ENCODE measurements at regions not wholly inside any gene's neighbourhood (a gene's known extent, or its start where the extent isn't known, plus 50 kb on each side); places are given as distances from the start of the nearest gene placed in this dataset.

- Histone ChIP-seq H3K4me3 (ENCODE audit: control insufficient read depth in 2 of 3, extremely low read depth in 1 of 3, insufficient read depth in 2 of 3, low read depth in 1 of 3, low read length in 3 of 3) (no peak overlapping the region), H3K27me3 (ENCODE audit: control insufficient read depth, extremely low read depth, insufficient read depth, low read length) (no peaks in the 10 kb centered on the region), H3K36me3 (ENCODE audit: control insufficient read depth in 2 of 2, extremely low read depth in 1 of 2, insufficient read depth in 2 of 2, low read length in 2 of 2) (no peaks in the 10 kb centered on the region), H2AFZ (ENCODE audit: control insufficient read depth, low read length) (no peak overlapping the region), H3K9me3 (ENCODE audit: control insufficient read depth, low read depth, low read length) (no peaks in the 10 kb centered on the region), H3K79me2 (ENCODE audit: control insufficient read depth, insufficient read depth, low read length) (no peaks in the 10 kb centered on the region), H3K4me1 (ENCODE audit: control insufficient read depth, extremely low read depth, insufficient read depth, low read length) (no peaks in the 10 kb centered on the region), H3K9ac (ENCODE audit: control insufficient read depth, extremely low read depth, insufficient read depth, low read length) (no peak overlapping the region), H3K9me1 (ENCODE audit: control insufficient read depth, extremely low read depth, insufficient read depth, low read length) (no peaks in the 10 kb centered on the region), H3K27ac (ENCODE audit: control insufficient read depth, insufficient read depth, low read length) (no peak overlapping the region), H3K4me2 (ENCODE audit: control insufficient read depth, extremely low read depth, insufficient read depth, low read depth, low read length) (no peak overlapping the region), H4K20me1 (ENCODE audit: control insufficient read depth, extremely low read depth, insufficient read depth, low read length) (no peaks in the 10 kb centered on the region)
- dilution Hi-C loops (cut with MboI; ENCODE audit: extremely low pct_ligation_motif_present, low sequenced_read_pairs): no loop called here
- TF ChIP-seq EZH2 (IDR thresholded peaks at IDR 0.05; ENCODE audit: low read length): no peak
- no peak for TF ChIP-seq CTCF (optimal IDR thresholded peaks at IDR 0.05 in 1 of 3, IDR thresholded peaks at IDR 0.05 in 1 of 3, conservative IDR thresholded peaks at IDR 0.05 in 1 of 3; ENCODE audit: extremely low read depth in 1 of 3, insufficient read depth in 2 of 3, low read length in 3 of 3)
- FAIRE-seq: no peak
- DNase-seq (ENCODE audit: low read depth, low spot score): no peak
Measured at GRCh38 chr5:8726383-8727036, 819.4 kb downstream of the SEMA5A start.

GRCh38 chr5:8727396-8727795, 818.5 kb downstream of the SEMA5A start:
- Histone ChIP-seq H3K79me2 (ENCODE audit: control insufficient read depth, insufficient read depth, low read length) (no peaks in the 10 kb centered on the region), H3K27ac (ENCODE audit: control insufficient read depth, insufficient read depth, low read length) (no peak overlapping the region), H3K4me3 (ENCODE audit: control insufficient read depth in 2 of 3, extremely low read depth in 1 of 3, insufficient read depth in 2 of 3, low read depth in 1 of 3, low read length in 3 of 3) (no peak overlapping the region), H2AFZ (ENCODE audit: control insufficient read depth, low read length) (no peak overlapping the region), H3K27me3 (ENCODE audit: control insufficient read depth, extremely low read depth, insufficient read depth, low read length) (no peaks in the 10 kb centered on the region), H4K20me1 (ENCODE audit: control insufficient read depth, extremely low read depth, insufficient read depth, low read length) (no peaks in the 10 kb centered on the region), H3K4me1 (ENCODE audit: control insufficient read depth, extremely low read depth, insufficient read depth, low read length) (no peaks in the 10 kb centered on the region), H3K4me2 (ENCODE audit: control insufficient read depth, extremely low read depth, insufficient read depth, low read depth, low read length) (no peak overlapping the region), H3K9me3 (ENCODE audit: control insufficient read depth, low read depth, low read length) (no peaks in the 10 kb centered on the region), H3K36me3 (ENCODE audit: control insufficient read depth in 2 of 2, extremely low read depth in 1 of 2, insufficient read depth in 2 of 2, low read length in 2 of 2) (no peaks in the 10 kb centered on the region), H3K9ac (ENCODE audit: control insufficient read depth, extremely low read depth, insufficient read depth, low read length) (no peak overlapping the region), H3K9me1 (ENCODE audit: control insufficient read depth, extremely low read depth, insufficient read depth, low read length) (no peaks in the 10 kb centered on the region)
- TF ChIP-seq EZH2 (IDR thresholded peaks at IDR 0.05; ENCODE audit: low read length) (no peak), CTCF (optimal IDR thresholded peaks at IDR 0.05 in 1 of 3, IDR thresholded peaks at IDR 0.05 in 1 of 3, conservative IDR thresholded peaks at IDR 0.05 in 1 of 3; ENCODE audit: extremely low read depth in 1 of 3, insufficient read depth in 2 of 3, low read length in 3 of 3) (no peak)
- dilution Hi-C loops (cut with MboI; ENCODE audit: extremely low pct_ligation_motif_present, low sequenced_read_pairs): no loop called here
- DNase-seq (ENCODE audit: low read depth, low spot score) (no peak), FAIRE-seq (no peak)

All from keratinocyte (primary cell).